Daoy (cell line): ENCODE measurements at regions not wholly inside any gene's neighbourhood (a gene's known extent, or its start where the extent isn't known, plus 50 kb on each side); places are given as distances from the start of the nearest gene placed in this dataset.
"Not testable (repeated sequence)": the region's sequence is repeated elsewhere in the genome, so short reads cannot be mapped to it uniquely, and the experiment has no call there.

Source experiments
- DNase-seq: peaks from one replicate; pipeline ENCODE4 v3.0.0-alpha.2; 2015; ENCODE audit warnings: low read depth

GRCh38 chr7:152594801-152595200 lies 81.1 kb downstream of the XRCC2 start:
- no peak for DNase-seq

GRCh38 chr7:152591976-152592375 lies 84.0 kb downstream of the XRCC2 start:
- DNase-seq: no peak

GRCh38 chr7:152590481-152590880 lies 85.5 kb downstream of the XRCC2 start:
- no peak for DNase-seq

- not testable (repeated sequence) for DNase-seq
These were observed 86.1 kb downstream of the XRCC2 start for GRCh38 chr7:152589821-152590220.

- peak; percentile 72 for DNase-seq
These were observed 87.6 kb downstream of the XRCC2 start for GRCh38 chr7:152588350-152588749.

GRCh38 chr7:152587366-152587765 lies 88.6 kb downstream of the XRCC2 start:
- no peak for DNase-seq

GRCh38 chr7:152583006-152583405 lies 92.9 kb downstream of the XRCC2 start:
- no peak for DNase-seq

GRCh38 chr7:152579070-152579469 lies 96.9 kb downstream of the XRCC2 start:
- no peak for DNase-seq

GRCh38 chr7:152577339-152577738 lies 98.6 kb downstream of the XRCC2 start:
- DNase-seq: no peak

GRCh38 chr7:152574892-152575548 lies 100.9 kb downstream of the XRCC2 start:
- DNase-seq: peak; percentile 64

GRCh38 chr7:152573186-152573585 lies 102.8 kb downstream of the XRCC2 start:
- DNase-seq: not testable (repeated sequence)

- DNase-seq: no peak
These were observed 103.8 kb downstream of the XRCC2 start for GRCh38 chr7:152572101-152572500.

- no peak for DNase-seq
These were observed 104.9 kb downstream of the XRCC2 start for GRCh38 chr7:152571068-152571467.

- no peak for DNase-seq
These were observed 107.0 kb downstream of the XRCC2 start for GRCh38 chr7:152568972-152569371.

- no peak for DNase-seq
These were observed 110.2 kb downstream of the XRCC2 start for GRCh38 chr7:152565731-152566130.

GRCh38 chr7:152564656-152565250 lies 111.2 kb downstream of the XRCC2 start:
- DNase-seq: no peak

GRCh38 chr7:152556013-152556755 lies 119.8 kb downstream of the XRCC2 start:
- no peak for DNase-seq

GRCh38 chr7:152553671-152554317 lies 118.0 kb upstream of the KMT2C start:
- DNase-seq: no peak

GRCh38 chr7:152551304-152552036 lies 115.7 kb upstream of the KMT2C start:
- DNase-seq: no peak

- DNase-seq: no peak
These were observed 109.3 kb upstream of the KMT2C start for GRCh38 chr7:152544971-152545619.

GRCh38 chr7:152544481-152544927 lies 108.7 kb upstream of the KMT2C start:
- DNase-seq: no peak
